ENCODE measurements at regions not wholly inside any gene's neighbourhood (a gene's known extent, or its start where the extent isn't known, plus 50 kb on each side); places are given as distances from the start of the nearest gene placed in this dataset.

DNA sequence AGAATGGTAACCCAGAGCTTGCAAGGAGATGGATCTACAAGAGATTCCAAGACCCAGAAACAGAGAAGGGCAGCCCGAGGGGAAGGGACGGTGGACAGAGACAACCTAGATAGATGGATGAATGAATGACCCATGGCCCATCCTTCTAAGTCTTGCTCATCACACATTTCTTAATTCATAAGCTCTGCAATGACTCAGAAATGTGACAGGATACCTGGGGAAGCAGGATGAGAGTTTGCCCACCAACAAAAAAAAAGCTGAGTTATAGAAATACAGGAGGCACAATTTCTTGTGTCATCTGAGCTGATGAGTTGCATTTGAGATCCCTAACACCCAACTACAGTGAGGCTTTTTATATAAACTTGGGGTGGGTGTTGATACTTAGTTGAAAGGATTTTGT lies 76.6 kb downstream of the CNTN3 start:
- no peaks in the 10 kb centered on the region for H3K4me1 ChIP-seq
- H3K4me1 Mint-ChIP-seq (ENCODE audit: low read depth, unreplicated experiment), result no peaks in the 10 kb centered on the region
- no peak for DNase-seq
- CTCF ChIA-PET, result interaction anchor here (0.7 kb wide), 1 partner anchor 11 kb away, joined by 3 read pairs; no protein-coding TSS in a partner anchor
- no TSS peak for BruUV-seq (replicated peaks)
- no peak overlapping the region for H3K4me3 Mint-ChIP-seq (ENCODE audit: unreplicated experiment)
- no peak overlapping the region for H3K27ac Mint-ChIP-seq (ENCODE audit: unreplicated experiment)
- H3K9me3 Mint-ChIP-seq (ENCODE audit: unreplicated experiment), result no peaks in the 10 kb centered on the region
- intact Hi-C loops (cut with micrococcal nuclease; ENCODE audit: unreplicated experiment), result no loop called here
- no peaks in the 10 kb centered on the region for H3K27me3 ChIP-seq (replicated peaks; ENCODE audit: control insufficient read depth, insufficient read depth, low read length)
- no peak overlapping the region for H3K4me3 ChIP-seq (ENCODE audit: low read depth, low read length)
- TF ChIP-seq, protein P1, sequence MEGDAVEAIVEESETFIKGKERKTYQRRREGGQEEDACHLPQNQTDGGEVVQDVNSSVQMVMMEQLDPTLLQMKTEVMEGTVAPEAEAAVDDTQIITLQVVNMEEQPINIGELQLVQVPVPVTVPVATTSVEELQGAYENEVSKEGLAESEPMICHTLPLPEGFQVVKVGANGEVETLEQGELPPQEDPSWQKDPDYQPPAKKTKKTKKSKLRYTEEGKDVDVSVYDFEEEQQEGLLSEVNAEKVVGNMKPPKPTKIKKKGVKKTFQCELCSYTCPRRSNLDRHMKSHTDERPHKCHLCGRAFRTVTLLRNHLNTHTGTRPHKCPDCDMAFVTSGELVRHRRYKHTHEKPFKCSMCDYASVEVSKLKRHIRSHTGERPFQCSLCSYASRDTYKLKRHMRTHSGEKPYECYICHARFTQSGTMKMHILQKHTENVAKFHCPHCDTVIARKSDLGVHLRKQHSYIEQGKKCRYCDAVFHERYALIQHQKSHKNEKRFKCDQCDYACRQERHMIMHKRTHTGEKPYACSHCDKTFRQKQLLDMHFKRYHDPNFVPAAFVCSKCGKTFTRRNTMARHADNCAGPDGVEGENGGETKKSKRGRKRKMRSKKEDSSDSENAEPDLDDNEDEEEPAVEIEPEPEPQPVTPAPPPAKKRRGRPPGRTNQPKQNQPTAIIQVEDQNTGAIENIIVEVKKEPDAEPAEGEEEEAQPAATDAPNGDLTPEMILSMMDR (IDR thresholded peaks at IDR 0.05; ENCODE audit: insufficient read depth in 1 of 2, low read depth in 1 of 2, low read length in 1 of 2, severe bottlenecking in 1 of 2, unreplicated experiment in 1 of 2), result no peak
- no peaks in the 10 kb centered on the region for H3K36me3 ChIP-seq (ENCODE audit: control insufficient read depth, insufficient read depth, low read length)
- no peaks in the 10 kb centered on the region for H3K36me3 Mint-ChIP-seq (ENCODE audit: insufficient read depth, unreplicated experiment)
- H3K9me3 ChIP-seq, result no peaks in the 10 kb centered on the region
- H3K27me3 Mint-ChIP-seq (ENCODE audit: insufficient read depth, unreplicated experiment), result peaks cover 3% of the 10 kb centered on the region
- POLR2A ChIA-PET, result no interaction called here

DNA sequence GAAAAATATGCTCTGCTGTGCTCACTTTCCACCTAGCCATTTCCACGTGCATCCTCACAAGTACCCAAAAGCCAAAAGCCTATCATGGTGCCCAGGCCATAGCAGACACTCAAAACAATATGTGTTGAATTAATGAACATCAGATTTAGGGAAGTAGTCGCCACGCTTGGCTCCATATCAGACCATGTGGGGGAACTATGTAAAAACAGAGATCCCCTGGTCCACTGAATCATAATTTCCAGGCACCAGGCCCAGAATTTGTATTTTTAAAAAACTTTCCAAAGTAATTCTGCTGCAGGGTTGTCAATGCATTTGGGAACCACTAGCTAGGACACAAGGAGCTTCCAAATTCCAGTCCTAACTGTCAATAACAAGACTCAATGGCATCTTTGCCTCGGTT lies 77.3 kb downstream of the CNTN3 start:
- no peaks in the 10 kb centered on the region for H3K27me3 ChIP-seq (replicated peaks; ENCODE audit: control insufficient read depth, insufficient read depth, low read length)
- TF ChIP-seq, protein P1 (IDR thresholded peaks at IDR 0.05; ENCODE audit: insufficient read depth in 1 of 2, low read depth in 1 of 2, low read length in 1 of 2, severe bottlenecking in 1 of 2, unreplicated experiment in 1 of 2), result no peak
- no peaks in the 10 kb centered on the region for H3K36me3 Mint-ChIP-seq (ENCODE audit: insufficient read depth, unreplicated experiment)
- no peak overlapping the region for H3K27ac Mint-ChIP-seq (ENCODE audit: unreplicated experiment)
- BruUV-seq (replicated peaks), result no TSS peak
- no peak overlapping the region for H3K4me3 ChIP-seq (ENCODE audit: low read depth, low read length)
- H3K36me3 ChIP-seq (ENCODE audit: control insufficient read depth, insufficient read depth, low read length), result no peaks in the 10 kb centered on the region
- intact Hi-C loops (cut with micrococcal nuclease; ENCODE audit: unreplicated experiment), result no loop called here
- CTCF ChIA-PET, result no interaction called here
- no peaks in the 10 kb centered on the region for H3K9me3 Mint-ChIP-seq (ENCODE audit: unreplicated experiment)
- no peaks in the 10 kb centered on the region for H3K9me3 ChIP-seq
- peaks cover 3% of the 10 kb centered on the region for H3K27me3 Mint-ChIP-seq (ENCODE audit: insufficient read depth, unreplicated experiment)
- no peaks in the 10 kb centered on the region for H3K4me1 Mint-ChIP-seq (ENCODE audit: low read depth, unreplicated experiment)
- H3K4me1 ChIP-seq, result no peaks in the 10 kb centered on the region
- no peak for DNase-seq
- H3K4me3 Mint-ChIP-seq (ENCODE audit: unreplicated experiment), result no peak overlapping the region
- POLR2A ChIA-PET, result no interaction called here

DNA sequence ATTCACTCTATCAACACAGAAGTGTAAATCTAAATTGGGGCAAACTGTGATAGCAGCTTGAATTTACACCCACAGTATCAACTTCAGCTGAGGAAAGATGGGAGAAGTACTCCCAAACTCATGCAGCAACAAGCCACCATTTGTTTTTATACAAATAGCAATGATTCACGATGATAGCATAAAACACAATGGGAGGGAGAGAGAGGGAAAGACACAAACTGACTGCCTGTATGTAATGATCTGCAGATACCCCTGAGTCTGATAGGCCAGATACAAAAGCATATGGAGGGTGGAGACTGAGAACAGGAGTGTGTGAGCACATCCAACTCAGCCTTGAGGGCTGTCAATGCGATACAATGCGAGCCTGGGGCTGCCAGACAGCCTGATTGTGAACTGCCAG lies 79.2 kb downstream of the CNTN3 start:
- BruUV-seq (replicated peaks), result no TSS peak
- intact Hi-C loops (cut with micrococcal nuclease; ENCODE audit: unreplicated experiment), result no loop called here
- no peak overlapping the region for H3K27ac Mint-ChIP-seq (ENCODE audit: unreplicated experiment)

More for the DNA sequence above, 79.2 kb downstream of the CNTN3 start:
- peaks cover 5% of the 10 kb centered on the region for H3K27me3 Mint-ChIP-seq (ENCODE audit: insufficient read depth, unreplicated experiment)
- ChIA-PET CTCF (no interaction called here), POLR2A (no interaction called here)
- TF ChIP-seq, protein P1 (IDR thresholded peaks at IDR 0.05; ENCODE audit: insufficient read depth in 1 of 2, low read depth in 1 of 2, low read length in 1 of 2, severe bottlenecking in 1 of 2, unreplicated experiment in 1 of 2), result no peak
- Histone ChIP-seq H3K36me3 (ENCODE audit: control insufficient read depth, insufficient read depth, low read length) (no peaks in the 10 kb centered on the region), H3K4me3 (ENCODE audit: low read depth, low read length) (no peak overlapping the region), H3K27me3 (replicated peaks; ENCODE audit: control insufficient read depth, insufficient read depth, low read length) (no peaks in the 10 kb centered on the region), H3K9me3 (no peaks in the 10 kb centered on the region), H3K4me1 (no peaks in the 10 kb centered on the region)
- DNase-seq, result no peak
- no peaks in the 10 kb centered on the region for H3K36me3 Mint-ChIP-seq (ENCODE audit: insufficient read depth, unreplicated experiment)
- H3K4me1 Mint-ChIP-seq (ENCODE audit: low read depth, unreplicated experiment), result peaks cover 9% of the 10 kb centered on the region
- no peaks in the 10 kb centered on the region for H3K9me3 Mint-ChIP-seq (ENCODE audit: unreplicated experiment)
- no peak overlapping the region for H3K4me3 Mint-ChIP-seq (ENCODE audit: unreplicated experiment)

Data from Caco-2 (cell line).